ENCODE measurements at regions not wholly inside any gene's neighbourhood (a gene's known extent, or its start where the extent isn't known, plus 50 kb on each side); places are given as distances from the start of the nearest gene placed in this dataset.

- H3K9ac ChIP-seq (ENCODE audit: low read depth, low read length): no peak overlapping the region
- H3K4me1 ChIP-seq (ENCODE audit: control insufficient read depth, insufficient read depth, low read length): peaks cover 8% of the 10 kb centered on the region; the same call in 1 of the 2 replicates
- H3K27me3 ChIP-seq (ENCODE audit: control insufficient read depth, insufficient read depth, low read length): no peaks in the 10 kb centered on the region
Measured at GRCh38 chr10:78286186-78286585, 252.5 kb downstream of the RPS24 start.

DNA sequence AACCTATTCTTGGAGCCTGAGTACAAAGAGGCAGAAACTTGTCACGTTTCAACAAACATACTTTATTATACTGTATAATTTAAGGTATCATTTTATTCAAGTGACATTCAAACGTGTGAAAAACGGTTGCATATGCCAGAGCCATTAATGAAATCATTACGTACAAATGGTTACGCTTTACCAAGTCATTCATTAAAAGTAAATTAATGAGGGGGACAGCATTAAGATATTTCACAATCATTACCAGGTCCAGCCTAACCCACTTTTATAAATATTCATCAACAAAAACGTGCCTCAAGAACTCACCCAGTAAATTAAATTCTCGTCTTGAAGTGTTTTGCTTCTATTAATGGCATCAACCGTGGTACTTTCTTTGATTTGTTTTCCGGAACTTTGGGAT is 253.0 kb downstream of the RPS24 start:
- no peaks in the 10 kb centered on the region for H3K27me3 ChIP-seq (ENCODE audit: control insufficient read depth, insufficient read depth, low read length)
- H3K4me1 ChIP-seq (ENCODE audit: control insufficient read depth, insufficient read depth, low read length): peaks cover 8% of the 10 kb centered on the region; the same call in 1 of the 2 replicates
- H3K27ac ChIP-seq (ENCODE audit: low read depth, low read length): no peak overlapping the region
- no peak overlapping the region for H3K9ac ChIP-seq (ENCODE audit: low read depth, low read length)
- no peak overlapping the region for H3K4me3 ChIP-seq (ENCODE audit: low read depth, low read length)
- H3K36me3 ChIP-seq (ENCODE audit: control insufficient read depth, insufficient read depth, low read length): no peaks in the 10 kb centered on the region
- no peaks in the 10 kb centered on the region for H3K9me3 ChIP-seq (ENCODE audit: control insufficient read depth, insufficient read depth, low read length)

More at GRCh38 chr10:78286186-78286585, 252.5 kb downstream of the RPS24 start:
- no peaks in the 10 kb centered on the region for H3K9me3 ChIP-seq (ENCODE audit: control insufficient read depth, insufficient read depth, low read length)
- no peak overlapping the region for H3K4me3 ChIP-seq (ENCODE audit: low read depth, low read length)
- H3K36me3 ChIP-seq (ENCODE audit: control insufficient read depth, insufficient read depth, low read length): no peaks in the 10 kb centered on the region
- no peak overlapping the region for H3K27ac ChIP-seq (ENCODE audit: low read depth, low read length)

GRCh38 chr10:78287618-78288017 is 254.0 kb downstream of the RPS24 start:
- Histone ChIP-seq H3K27ac (ENCODE audit: low read depth, low read length) (no peak overlapping the region), H3K27me3 (ENCODE audit: control insufficient read depth, insufficient read depth, low read length) (no peaks in the 10 kb centered on the region), H3K9ac (ENCODE audit: low read depth, low read length) (no peak overlapping the region), H3K4me3 (ENCODE audit: low read depth, low read length) (no peak overlapping the region), H3K36me3 (ENCODE audit: control insufficient read depth, insufficient read depth, low read length) (no peaks in the 10 kb centered on the region), H3K9me3 (ENCODE audit: control insufficient read depth, insufficient read depth, low read length) (no peaks in the 10 kb centered on the region), H3K4me1 (ENCODE audit: control insufficient read depth, insufficient read depth, low read length) (peaks cover 12% of the 10 kb centered on the region; the same call in 1 of the 2 replicates)

DNA sequence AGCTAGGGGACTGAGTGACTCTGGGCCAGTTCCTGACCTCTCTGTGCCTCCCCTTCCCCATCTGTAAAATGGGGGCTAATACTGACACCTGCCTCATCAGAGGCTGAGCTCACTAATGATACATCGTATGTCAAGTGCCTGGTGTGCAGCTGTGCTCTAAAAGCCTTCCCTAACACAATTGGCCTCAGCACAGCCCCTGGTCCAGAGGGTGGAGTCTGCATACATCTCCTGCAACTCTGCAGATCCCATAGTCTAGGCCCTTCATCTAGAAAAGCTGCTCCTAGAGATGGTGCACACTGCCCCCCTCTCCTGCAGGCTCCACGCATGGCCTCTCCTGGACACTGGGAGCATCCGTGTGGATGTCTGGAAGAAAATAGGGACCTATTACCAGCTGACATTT is 255.0 kb downstream of the RPS24 start:
- Histone ChIP-seq H3K4me3 (ENCODE audit: low read depth, low read length) (no peak overlapping the region), H3K27ac (ENCODE audit: low read depth, low read length) (no peak overlapping the region), H3K4me1 (ENCODE audit: control insufficient read depth, insufficient read depth, low read length) (peaks cover 14% of the 10 kb centered on the region), H3K9ac (ENCODE audit: low read depth, low read length) (no peak overlapping the region), H3K9me3 (ENCODE audit: control insufficient read depth, insufficient read depth, low read length) (no peaks in the 10 kb centered on the region), H3K27me3 (ENCODE audit: control insufficient read depth, insufficient read depth, low read length) (no peaks in the 10 kb centered on the region), H3K36me3 (ENCODE audit: control insufficient read depth, insufficient read depth, low read length) (no peaks in the 10 kb centered on the region)

- H3K4me3 ChIP-seq (ENCODE audit: low read depth, low read length): no peak overlapping the region
- H3K4me1 ChIP-seq (ENCODE audit: control insufficient read depth, insufficient read depth, low read length): peaks cover 18% of the 10 kb centered on the region
- H3K27ac ChIP-seq (ENCODE audit: low read depth, low read length): no peak overlapping the region
- H3K9ac ChIP-seq (ENCODE audit: low read depth, low read length): no peak overlapping the region
- no peaks in the 10 kb centered on the region for H3K36me3 ChIP-seq (ENCODE audit: control insufficient read depth, insufficient read depth, low read length)
- no peaks in the 10 kb centered on the region for H3K9me3 ChIP-seq (ENCODE audit: control insufficient read depth, insufficient read depth, low read length)
- H3K27me3 ChIP-seq (ENCODE audit: control insufficient read depth, insufficient read depth, low read length): no peaks in the 10 kb centered on the region
Measured at GRCh38 chr10:78290131-78290750, 256.6 kb downstream of the RPS24 start.

DNA sequence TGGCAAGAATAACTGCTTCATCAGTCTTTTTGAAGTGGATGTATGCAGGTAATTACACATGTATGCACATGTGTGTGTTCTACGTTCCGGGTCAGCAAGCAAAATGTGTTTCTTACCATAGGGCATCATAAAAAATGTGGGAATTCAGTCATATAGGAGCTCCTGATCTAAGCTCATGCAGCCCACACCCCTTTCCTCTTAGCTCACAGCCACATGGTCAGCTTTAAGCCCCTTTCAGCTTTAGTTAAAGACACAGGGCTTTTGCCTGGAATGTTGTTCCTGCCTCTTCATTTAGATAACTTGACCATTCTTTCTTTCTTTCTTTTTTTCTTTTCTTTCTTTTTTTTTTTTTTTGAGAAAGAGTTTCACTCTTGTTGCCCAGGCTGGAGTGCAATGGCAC is 258.1 kb downstream of the RPS24 start:
- Histone ChIP-seq H3K27ac (ENCODE audit: low read depth, low read length) (no peak overlapping the region), H3K4me1 (ENCODE audit: control insufficient read depth, insufficient read depth, low read length) (peaks cover 18% of the 10 kb centered on the region), H3K9ac (ENCODE audit: low read depth, low read length) (no peak overlapping the region), H3K9me3 (ENCODE audit: control insufficient read depth, insufficient read depth, low read length) (no peaks in the 10 kb centered on the region), H3K36me3 (ENCODE audit: control insufficient read depth, insufficient read depth, low read length) (no peaks in the 10 kb centered on the region), H3K27me3 (ENCODE audit: control insufficient read depth, insufficient read depth, low read length) (no peaks in the 10 kb centered on the region), H3K4me3 (ENCODE audit: low read depth, low read length) (no peak overlapping the region)

DNA sequence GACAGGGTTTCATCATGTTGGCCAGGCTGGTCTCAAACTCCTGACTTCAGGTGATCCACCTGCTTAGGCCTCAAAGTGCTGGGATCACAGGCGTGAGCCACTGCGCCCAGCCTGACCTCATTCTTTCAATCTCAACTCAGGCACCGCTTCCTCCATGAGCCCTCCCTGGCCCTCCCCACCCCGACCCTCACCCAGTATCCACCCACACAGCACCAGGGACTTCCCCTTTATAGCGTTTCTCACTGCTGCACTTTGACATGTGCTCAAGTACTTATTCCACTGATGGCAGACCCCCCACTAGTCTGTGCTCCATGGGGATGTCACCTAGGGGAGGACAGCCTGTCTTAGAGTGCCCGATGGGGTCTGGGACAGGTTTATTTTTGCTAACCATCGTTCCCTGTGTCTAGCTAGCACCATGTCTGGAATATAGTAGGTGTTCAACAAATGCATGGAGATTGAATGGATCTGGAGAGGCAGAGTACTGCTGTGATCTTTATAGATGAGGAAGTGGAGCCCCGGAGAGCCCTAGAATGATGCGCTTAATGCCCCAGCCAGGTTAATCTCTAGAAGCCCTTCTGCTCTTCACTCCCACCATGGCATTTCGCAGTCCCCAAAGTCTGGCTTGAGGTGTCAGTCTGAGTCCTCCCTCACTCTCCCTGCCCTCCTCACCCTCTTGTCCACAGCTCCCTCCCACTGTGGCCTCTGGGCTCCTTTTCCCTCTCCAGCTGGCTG is 258.8 kb downstream of the RPS24 start:
- peak overlapping the region; percentile 68 for H3K27ac ChIP-seq (ENCODE audit: low read depth, low read length)

DNA sequence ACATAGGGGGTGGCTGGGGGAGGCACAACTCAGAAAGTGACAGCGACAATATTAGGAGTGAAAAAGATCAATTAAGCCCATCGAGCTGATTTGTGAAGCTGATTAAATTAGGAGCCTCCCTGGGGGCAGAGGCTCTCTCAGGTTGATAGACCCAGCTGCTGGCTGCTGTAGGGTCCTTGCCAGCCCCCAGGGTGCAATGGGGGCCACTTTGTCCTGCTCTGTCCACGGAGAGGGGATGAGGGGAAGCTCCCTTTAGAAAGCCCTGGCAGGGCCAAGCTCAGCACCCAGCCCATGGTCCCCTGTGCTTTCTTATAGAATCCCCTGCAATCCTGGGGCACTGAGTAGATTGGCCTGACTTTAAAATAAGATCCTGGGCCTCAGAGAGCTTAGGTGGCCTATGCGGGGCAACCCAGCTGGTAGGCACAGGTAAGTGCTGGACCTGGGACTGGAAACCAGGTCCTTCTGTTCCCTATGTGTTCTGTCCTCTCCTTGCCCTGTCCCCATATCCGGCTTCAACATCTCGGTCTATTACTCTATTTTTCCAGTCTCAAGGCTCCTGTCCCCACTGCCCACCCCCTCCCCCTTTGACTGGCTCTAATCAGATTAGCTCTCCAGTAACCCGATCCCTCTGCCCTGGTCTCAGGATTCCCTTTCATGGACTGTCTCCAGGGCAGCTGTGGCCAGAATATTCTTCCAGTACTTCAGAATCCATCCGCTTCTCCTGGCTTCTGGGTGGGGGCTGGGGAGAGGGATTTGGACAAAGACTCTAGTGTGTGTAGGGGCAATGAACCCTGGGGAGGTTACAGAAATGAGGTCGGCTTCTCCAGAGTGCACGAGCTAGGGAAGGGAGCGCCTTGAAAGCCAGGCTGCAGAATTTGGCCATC is 259.6 kb downstream of the RPS24 start:
- Histone ChIP-seq H3K36me3 (ENCODE audit: control insufficient read depth, insufficient read depth, low read length) (no peaks in the 10 kb centered on the region), H3K4me1 (ENCODE audit: control insufficient read depth, insufficient read depth, low read length) (peaks cover 18% of the 10 kb centered on the region), H3K4me3 (ENCODE audit: low read depth, low read length) (no peak overlapping the region), H3K9me3 (ENCODE audit: control insufficient read depth, insufficient read depth, low read length) (no peaks in the 10 kb centered on the region), H3K27me3 (ENCODE audit: control insufficient read depth, insufficient read depth, low read length) (no peaks in the 10 kb centered on the region), H3K9ac (ENCODE audit: low read depth, low read length) (no peak overlapping the region), H3K27ac (ENCODE audit: low read depth, low read length) (peak overlapping the region; percentile 68)

More for the DNA sequence above, 258.8 kb downstream of the RPS24 start:
- Histone ChIP-seq H3K9ac (ENCODE audit: low read depth, low read length) (no peak overlapping the region), H3K9me3 (ENCODE audit: control insufficient read depth, insufficient read depth, low read length) (no peaks in the 10 kb centered on the region), H3K36me3 (ENCODE audit: control insufficient read depth, insufficient read depth, low read length) (no peaks in the 10 kb centered on the region), H3K4me3 (ENCODE audit: low read depth, low read length) (no peak overlapping the region), H3K4me1 (ENCODE audit: control insufficient read depth, insufficient read depth, low read length) (peaks cover 18% of the 10 kb centered on the region), H3K27me3 (ENCODE audit: control insufficient read depth, insufficient read depth, low read length) (no peaks in the 10 kb centered on the region)

- Histone ChIP-seq H3K9me3 (ENCODE audit: control insufficient read depth, insufficient read depth, low read length) (no peaks in the 10 kb centered on the region), H3K27me3 (ENCODE audit: control insufficient read depth, insufficient read depth, low read length) (no peaks in the 10 kb centered on the region), H3K36me3 (ENCODE audit: control insufficient read depth, insufficient read depth, low read length) (no peaks in the 10 kb centered on the region), H3K9ac (ENCODE audit: low read depth, low read length) (no peak overlapping the region), H3K4me1 (ENCODE audit: control insufficient read depth, insufficient read depth, low read length) (peaks cover 18% of the 10 kb centered on the region), H3K27ac (ENCODE audit: low read depth, low read length) (no peak overlapping the region), H3K4me3 (ENCODE audit: low read depth, low read length) (no peak overlapping the region)
Measured at GRCh38 chr10:78295242-78295641, 261.6 kb downstream of the RPS24 start.

- Histone ChIP-seq H3K9ac (ENCODE audit: low read depth, low read length) (no peak overlapping the region), H3K27me3 (ENCODE audit: control insufficient read depth, insufficient read depth, low read length) (no peaks in the 10 kb centered on the region), H3K27ac (ENCODE audit: low read depth, low read length) (no peak overlapping the region), H3K4me3 (ENCODE audit: low read depth, low read length) (no peak overlapping the region), H3K4me1 (ENCODE audit: control insufficient read depth, insufficient read depth, low read length) (peaks cover 18% of the 10 kb centered on the region), H3K9me3 (ENCODE audit: control insufficient read depth, insufficient read depth, low read length) (no peaks in the 10 kb centered on the region), H3K36me3 (ENCODE audit: control insufficient read depth, insufficient read depth, low read length) (no peaks in the 10 kb centered on the region)
Measured at GRCh38 chr10:78296785-78297184, 263.1 kb downstream of the RPS24 start.

DNA sequence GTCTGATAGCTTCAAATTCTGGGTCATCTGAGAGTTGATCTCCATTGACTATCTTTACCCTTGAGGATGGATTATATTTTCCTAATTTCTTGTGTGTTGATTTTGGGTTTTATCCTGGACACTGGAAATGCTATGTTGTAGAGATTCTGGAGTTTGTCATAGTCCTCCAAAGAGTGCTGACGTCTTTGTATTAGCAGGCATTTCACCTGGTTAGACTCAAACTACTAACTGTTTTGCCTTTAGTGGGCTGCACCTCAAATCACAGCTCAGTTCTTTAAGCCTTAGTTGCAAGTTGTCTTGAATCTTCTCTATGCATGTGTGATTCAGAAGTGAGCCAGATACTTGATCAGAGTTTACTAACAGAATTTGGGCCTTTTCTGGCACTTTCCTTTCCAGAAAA is 264.3 kb downstream of the RPS24 start:
- Histone ChIP-seq H3K27ac (ENCODE audit: low read depth, low read length) (no peak overlapping the region), H3K4me1 (ENCODE audit: control insufficient read depth, insufficient read depth, low read length) (peaks cover 16% of the 10 kb centered on the region), H3K4me3 (ENCODE audit: low read depth, low read length) (no peak overlapping the region), H3K27me3 (ENCODE audit: control insufficient read depth, insufficient read depth, low read length) (no peaks in the 10 kb centered on the region), H3K36me3 (ENCODE audit: control insufficient read depth, insufficient read depth, low read length) (no peaks in the 10 kb centered on the region), H3K9me3 (ENCODE audit: control insufficient read depth, insufficient read depth, low read length) (no peaks in the 10 kb centered on the region), H3K9ac (ENCODE audit: low read depth, low read length) (no peak overlapping the region)
